ENCODE measurements at regions not wholly inside any gene's neighbourhood (a gene's known extent, or its start where the extent isn't known, plus 50 kb on each side); places are given as distances from the start of the nearest gene placed in this dataset.

DNA sequence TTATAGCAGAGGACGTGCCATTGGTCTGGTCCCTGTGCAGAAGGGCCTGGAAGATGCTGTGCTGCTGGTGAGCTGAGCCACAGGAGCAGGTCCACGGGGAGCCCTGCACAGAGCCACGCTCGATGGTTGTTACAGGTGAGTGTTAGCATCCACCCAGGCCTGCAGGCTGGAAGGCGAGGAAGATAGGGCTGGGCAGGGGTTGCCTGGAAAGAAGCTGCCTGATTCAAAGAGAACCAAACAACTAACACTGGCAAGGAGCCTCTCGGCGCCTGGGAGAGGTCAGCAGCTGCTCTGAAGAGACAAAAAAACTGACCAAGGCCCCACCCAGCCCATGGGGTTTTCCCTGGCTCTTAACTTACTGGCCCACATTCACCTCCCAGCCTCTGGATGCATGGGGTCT, 160.2 kb downstream of the MED10 start:
- no peak overlapping the region for H3K27ac Mint-ChIP-seq
- TF ChIP-seq, protein P1, sequence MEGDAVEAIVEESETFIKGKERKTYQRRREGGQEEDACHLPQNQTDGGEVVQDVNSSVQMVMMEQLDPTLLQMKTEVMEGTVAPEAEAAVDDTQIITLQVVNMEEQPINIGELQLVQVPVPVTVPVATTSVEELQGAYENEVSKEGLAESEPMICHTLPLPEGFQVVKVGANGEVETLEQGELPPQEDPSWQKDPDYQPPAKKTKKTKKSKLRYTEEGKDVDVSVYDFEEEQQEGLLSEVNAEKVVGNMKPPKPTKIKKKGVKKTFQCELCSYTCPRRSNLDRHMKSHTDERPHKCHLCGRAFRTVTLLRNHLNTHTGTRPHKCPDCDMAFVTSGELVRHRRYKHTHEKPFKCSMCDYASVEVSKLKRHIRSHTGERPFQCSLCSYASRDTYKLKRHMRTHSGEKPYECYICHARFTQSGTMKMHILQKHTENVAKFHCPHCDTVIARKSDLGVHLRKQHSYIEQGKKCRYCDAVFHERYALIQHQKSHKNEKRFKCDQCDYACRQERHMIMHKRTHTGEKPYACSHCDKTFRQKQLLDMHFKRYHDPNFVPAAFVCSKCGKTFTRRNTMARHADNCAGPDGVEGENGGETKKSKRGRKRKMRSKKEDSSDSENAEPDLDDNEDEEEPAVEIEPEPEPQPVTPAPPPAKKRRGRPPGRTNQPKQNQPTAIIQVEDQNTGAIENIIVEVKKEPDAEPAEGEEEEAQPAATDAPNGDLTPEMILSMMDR (IDR thresholded peaks at IDR 0.05; ENCODE audit: unreplicated experiment) = no peak
- no peak overlapping the region for H3K4me3 Mint-ChIP-seq
- DNase-seq (ENCODE audit: low spot score in 2 of 2, unreplicated experiment in 2 of 2) = no peak
- H3K36me3 Mint-ChIP-seq = no peaks in the 10 kb centered on the region
- peaks cover 9% of the 10 kb centered on the region for H3K9me3 Mint-ChIP-seq
- H3K4me1 Mint-ChIP-seq = no peaks in the 10 kb centered on the region
- peaks cover 4% of the 10 kb centered on the region for H3K27me3 Mint-ChIP-seq (ENCODE audit: low read depth)

DNA sequence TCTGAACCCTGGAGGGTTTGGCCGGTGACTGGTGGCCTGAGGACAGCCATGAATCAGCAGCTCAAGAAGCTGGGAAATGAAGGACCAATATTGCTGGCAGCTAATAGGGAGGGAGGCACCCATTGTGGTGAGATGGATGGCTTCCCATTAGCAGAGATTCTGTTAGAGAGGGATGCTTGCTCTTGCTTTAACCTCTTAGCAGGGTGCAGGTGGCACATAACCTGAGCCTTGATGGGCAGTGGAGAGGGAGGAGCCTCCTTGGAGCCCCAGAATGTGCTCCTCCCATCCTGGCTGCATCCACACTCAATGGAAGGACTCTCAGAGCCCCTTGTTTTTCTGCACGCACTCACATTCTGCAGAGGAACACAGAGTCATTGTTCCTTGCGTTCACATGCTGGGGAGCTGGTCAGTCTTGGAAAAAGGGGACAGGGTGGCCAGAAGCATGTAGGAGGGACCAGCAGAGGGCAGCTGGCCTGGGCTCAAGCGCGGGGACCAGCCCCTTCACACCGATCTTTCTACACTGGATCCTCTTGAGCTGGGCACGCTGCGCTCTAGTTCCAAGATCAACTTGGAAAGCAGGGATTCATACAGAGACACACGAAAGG, 161.8 kb downstream of the MED10 start:
- H3K4me1 Mint-ChIP-seq = no peaks in the 10 kb centered on the region
- TF ChIP-seq, protein P1 (IDR thresholded peaks at IDR 0.05; ENCODE audit: unreplicated experiment) = no peak
- DNase-seq (ENCODE audit: low spot score in 2 of 2, unreplicated experiment in 2 of 2) = no peak
- no peak overlapping the region for H3K27ac Mint-ChIP-seq
- H3K36me3 Mint-ChIP-seq = no peaks in the 10 kb centered on the region
- peaks cover 7% of the 10 kb centered on the region for H3K27me3 Mint-ChIP-seq (ENCODE audit: low read depth)
- H3K9me3 Mint-ChIP-seq = peaks cover 5% of the 10 kb centered on the region
- no peak overlapping the region for H3K4me3 Mint-ChIP-seq

DNA sequence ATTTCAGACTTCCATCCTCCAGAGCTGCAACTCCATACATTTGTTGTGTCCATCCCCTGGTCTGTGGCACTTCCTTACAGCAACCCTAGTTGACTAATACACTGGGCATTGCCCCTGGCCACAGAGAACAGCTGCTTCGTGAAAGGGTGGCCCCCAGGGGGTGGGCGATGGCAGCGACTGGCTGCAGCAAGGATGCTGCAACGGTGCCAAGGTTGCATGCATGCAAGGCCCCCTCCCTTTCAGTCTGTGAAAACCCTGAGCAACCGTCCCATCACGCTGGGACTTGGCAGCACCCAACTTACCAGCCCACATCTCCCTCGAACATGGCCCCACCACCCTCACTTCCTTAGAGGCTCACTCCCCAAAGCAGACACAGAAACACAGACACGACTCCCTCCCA, 162.5 kb downstream of the MED10 start:
- DNase-seq (ENCODE audit: low spot score in 2 of 2, unreplicated experiment in 2 of 2) = no peak
- no peaks in the 10 kb centered on the region for H3K36me3 Mint-ChIP-seq
- H3K27me3 Mint-ChIP-seq (ENCODE audit: low read depth) = peaks cover 7% of the 10 kb centered on the region
- peaks cover 5% of the 10 kb centered on the region for H3K9me3 Mint-ChIP-seq
- H3K27ac Mint-ChIP-seq = no peak overlapping the region
- no peaks in the 10 kb centered on the region for H3K4me1 Mint-ChIP-seq
- H3K4me3 Mint-ChIP-seq = no peak overlapping the region
- TF ChIP-seq, protein P1 (IDR thresholded peaks at IDR 0.05; ENCODE audit: unreplicated experiment) = no peak

DNA sequence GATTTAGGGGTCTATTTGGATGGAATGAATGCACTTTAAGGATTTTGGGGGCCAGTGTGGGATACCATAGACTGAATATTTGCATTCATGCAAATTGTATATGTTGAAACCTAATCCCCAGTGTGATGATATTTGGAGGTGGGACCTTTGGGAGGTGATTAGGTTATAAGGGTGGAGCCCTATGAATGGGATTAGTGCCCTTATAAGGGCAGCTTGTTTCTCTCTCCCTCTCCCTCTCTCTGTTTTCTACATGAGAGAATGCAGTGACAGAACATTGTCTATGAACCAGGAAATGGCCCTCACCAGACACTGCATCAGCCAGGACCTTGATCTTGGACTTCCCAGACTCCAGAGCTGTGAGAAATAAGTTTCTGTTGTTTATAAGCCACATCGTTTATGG, 166.1 kb downstream of the MED10 start:
- Mint-ChIP-seq H3K9me3 (peaks cover 13% of the 10 kb centered on the region), H3K27ac (no peak overlapping the region), H3K27me3 (ENCODE audit: low read depth) (peaks cover 6% of the 10 kb centered on the region), H3K4me3 (no peak overlapping the region), H3K36me3 (no peaks in the 10 kb centered on the region), H3K4me1 (no peaks in the 10 kb centered on the region)
- no peak for DNase-seq (ENCODE audit: low spot score in 2 of 2, unreplicated experiment in 2 of 2)
- TF ChIP-seq, protein P1 (IDR thresholded peaks at IDR 0.05; ENCODE audit: unreplicated experiment) = no peak

DNA sequence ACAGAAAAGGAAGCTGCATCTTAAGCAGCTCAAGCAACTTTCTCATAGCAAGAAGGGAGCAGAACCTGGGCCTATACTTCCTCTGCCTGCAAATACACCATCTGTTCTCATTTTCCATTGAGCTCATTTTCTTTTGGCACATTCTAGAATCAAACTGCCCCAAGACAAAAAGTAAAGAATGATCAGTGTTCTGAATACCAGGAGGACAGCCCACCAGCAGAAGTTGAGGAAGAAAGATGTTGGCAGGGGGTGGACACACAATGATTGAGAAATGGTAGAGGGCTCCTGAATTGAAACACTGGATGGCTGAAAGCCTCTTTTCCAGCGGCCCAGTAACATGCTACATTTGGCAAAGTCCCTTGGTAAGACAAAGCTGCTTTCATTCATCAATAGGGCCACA, 171.8 kb downstream of the MED10 start:
- no peak overlapping the region for H3K27ac Mint-ChIP-seq
- no peak for DNase-seq (ENCODE audit: low spot score in 2 of 2, unreplicated experiment in 2 of 2)

More for the DNA sequence above, 171.8 kb downstream of the MED10 start:
- TF ChIP-seq, protein P1 (IDR thresholded peaks at IDR 0.05; ENCODE audit: unreplicated experiment) = no peak
- peaks cover 16% of the 10 kb centered on the region for H3K9me3 Mint-ChIP-seq
- H3K4me3 Mint-ChIP-seq = no peak overlapping the region
- peaks cover 5% of the 10 kb centered on the region for H3K4me1 Mint-ChIP-seq
- H3K36me3 Mint-ChIP-seq = no peaks in the 10 kb centered on the region
- peaks cover 5% of the 10 kb centered on the region for H3K27me3 Mint-ChIP-seq (ENCODE audit: low read depth)

All from mesothelial cell of epicardium (in vitro differentiated cells).